NCI-H69 (cell line): ENCODE measurements at regions not wholly inside any gene's neighbourhood (a gene's known extent, or its start where the extent isn't known, plus 50 kb on each side); places are given as distances from the start of the nearest gene placed in this dataset.
A peak's percentile ranks its signal among the peaks of the same experiment; 100 is the strongest.

Experiments used
- DNase-seq: peaks from one replicate; lab custom pipeline; 2025; lab: John Stamatoyannopoulos, UW

DNA sequence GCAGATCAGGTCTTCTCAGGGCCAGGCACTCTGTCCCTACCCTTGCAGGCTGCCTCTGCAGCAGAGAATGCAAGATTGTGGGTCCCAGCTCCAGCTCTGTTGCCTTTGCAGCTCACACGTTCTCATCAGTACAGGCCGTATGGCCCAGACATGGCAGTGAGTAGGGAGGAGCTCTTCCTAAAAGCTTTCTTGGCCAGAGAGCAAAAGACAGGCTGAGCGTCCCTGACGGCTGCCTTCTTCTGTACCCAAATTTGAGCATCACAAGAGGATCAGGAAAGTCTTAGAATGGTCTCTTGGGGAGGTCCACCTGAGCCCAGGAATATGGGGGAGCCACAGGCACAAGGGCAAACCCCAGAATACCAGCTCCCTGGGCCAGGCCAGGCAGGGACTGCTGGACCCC lies 266.3 kb upstream of the ZMIZ1 start:
- peak; percentile 8 for DNase-seq

- peak; percentile 82 for DNase-seq
These were observed 265.9 kb upstream of the ZMIZ1 start for GRCh38 chr10:78802866-78803265.

GRCh38 chr10:78803710-78804109 lies 265.1 kb upstream of the ZMIZ1 start:
- DNase-seq = no peak

- no peak for DNase-seq
These were observed 264.2 kb upstream of the ZMIZ1 start for GRCh38 chr10:78804411-78805032.

DNA sequence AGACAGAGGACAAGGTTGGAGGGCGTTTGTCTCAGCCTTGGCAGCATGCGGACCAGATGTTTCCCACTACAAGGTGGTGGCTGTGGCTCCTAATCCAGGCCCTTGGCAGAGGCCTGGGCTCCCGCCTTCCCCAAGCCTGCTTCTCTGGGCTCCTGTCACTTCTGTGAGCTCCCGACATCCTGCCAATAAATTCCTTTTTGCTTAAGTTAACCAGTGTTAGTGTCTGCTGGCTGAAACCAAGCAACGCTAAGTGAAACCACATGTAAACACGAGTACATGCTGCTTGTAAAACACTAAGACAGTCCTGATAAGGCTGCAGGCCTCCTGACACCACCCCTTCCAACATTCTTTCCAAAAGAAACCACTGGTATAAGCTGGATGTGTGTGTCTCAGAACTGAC lies 263.6 kb upstream of the ZMIZ1 start:
- DNase-seq = no peak

GRCh38 chr10:78806681-78807221 lies 262.0 kb upstream of the ZMIZ1 start:
- no peak for DNase-seq

- DNase-seq = no peak
These were observed 261.1 kb upstream of the ZMIZ1 start for GRCh38 chr10:78807504-78808203.

GRCh38 chr10:78808286-78808685 lies 260.5 kb upstream of the ZMIZ1 start:
- peak; percentile 3 for DNase-seq

DNA sequence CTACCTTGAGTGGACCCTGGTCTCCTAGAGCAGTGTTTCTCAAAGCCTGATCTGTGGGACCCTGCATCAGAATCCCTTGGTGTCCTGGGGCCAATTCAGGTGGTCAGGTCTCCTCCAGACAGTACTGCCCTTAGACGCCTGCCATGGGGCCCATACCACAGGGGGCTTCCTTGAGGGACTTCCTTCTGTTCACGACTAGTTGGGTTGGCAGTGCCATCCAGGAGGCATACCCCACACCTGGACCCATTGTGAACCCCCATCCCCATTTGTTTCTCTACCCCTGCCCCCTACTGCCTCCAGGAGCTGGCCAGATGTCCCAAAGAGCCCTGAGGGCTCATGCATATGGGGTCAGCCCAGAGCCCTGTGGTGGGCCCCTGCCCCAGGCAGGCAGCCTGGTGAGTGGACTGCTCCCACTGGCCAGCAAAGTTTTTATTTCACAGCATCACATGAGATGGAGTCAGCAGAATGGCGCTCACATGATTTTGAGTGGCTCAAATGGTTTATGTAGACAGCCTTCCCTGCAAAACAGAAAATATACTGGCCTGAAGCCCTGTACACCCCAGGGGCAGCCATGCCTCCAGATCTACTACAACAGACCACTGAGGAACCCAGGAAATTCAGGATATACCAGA lies 259.9 kb upstream of the ZMIZ1 start:
- DNase-seq = no peak

GRCh38 chr10:78811174-78811573 lies 257.6 kb upstream of the ZMIZ1 start:
- DNase-seq = no peak

DNA sequence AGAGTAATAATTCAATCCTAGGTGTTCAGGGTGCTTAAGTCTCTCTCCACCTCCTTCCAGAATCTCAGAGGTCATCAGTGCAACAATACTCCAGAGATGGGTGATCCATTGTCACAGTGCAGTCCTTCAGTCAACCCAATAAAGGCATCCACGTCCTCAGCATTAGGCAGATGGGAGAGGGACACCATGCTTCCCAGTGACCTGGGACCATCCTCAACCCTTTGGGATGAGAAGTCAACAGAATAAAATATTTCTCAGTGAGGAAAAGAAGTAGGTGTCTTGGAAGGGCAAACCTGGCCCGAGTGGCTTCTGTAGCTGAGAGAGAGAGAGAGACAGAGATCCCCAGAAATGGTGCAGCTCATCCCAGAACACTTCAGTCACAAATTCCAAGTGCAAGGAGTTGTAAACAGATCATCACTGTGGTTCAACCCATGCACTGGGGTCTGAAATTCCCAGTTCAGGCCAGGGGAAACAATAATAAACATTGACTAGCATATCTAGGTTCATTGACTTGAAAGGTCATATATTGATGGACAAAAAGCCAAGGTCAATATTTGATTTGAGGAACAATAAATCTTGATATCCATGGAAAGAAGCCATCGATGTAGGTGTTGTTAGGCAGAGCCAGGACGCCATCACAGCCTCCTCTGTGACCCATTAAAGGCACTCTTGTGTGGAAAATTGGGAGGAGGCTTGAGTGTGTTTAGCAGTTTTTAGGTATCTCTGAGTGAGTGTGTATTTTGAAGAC lies 256.0 kb upstream of the ZMIZ1 start:
- no peak for DNase-seq

DNA sequence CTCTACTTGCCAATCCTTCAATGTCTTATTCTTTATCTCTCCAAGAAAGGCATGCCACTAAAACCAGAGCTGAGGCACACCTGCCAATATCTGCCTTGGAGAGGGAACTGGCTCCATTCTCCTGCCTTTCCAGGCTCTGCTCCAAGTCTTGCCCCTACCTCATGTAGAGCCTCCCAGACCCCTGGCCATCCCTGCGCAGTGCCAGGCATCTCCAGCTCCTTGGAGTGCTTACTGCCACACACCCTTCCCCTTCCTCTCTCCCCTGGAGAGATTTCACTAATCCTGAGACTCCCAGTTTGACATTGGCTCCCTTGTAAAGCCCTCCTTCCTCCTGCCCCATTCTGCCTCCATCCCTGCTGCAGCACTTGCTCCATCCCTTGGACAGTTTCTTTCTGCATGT lies 255.2 kb upstream of the ZMIZ1 start:
- no peak for DNase-seq

- no peak for DNase-seq
These were observed 254.8 kb upstream of the ZMIZ1 start for GRCh38 chr10:78813998-78814399.

- no peak for DNase-seq
These were observed 254.4 kb upstream of the ZMIZ1 start for GRCh38 chr10:78814407-78814806.

DNA sequence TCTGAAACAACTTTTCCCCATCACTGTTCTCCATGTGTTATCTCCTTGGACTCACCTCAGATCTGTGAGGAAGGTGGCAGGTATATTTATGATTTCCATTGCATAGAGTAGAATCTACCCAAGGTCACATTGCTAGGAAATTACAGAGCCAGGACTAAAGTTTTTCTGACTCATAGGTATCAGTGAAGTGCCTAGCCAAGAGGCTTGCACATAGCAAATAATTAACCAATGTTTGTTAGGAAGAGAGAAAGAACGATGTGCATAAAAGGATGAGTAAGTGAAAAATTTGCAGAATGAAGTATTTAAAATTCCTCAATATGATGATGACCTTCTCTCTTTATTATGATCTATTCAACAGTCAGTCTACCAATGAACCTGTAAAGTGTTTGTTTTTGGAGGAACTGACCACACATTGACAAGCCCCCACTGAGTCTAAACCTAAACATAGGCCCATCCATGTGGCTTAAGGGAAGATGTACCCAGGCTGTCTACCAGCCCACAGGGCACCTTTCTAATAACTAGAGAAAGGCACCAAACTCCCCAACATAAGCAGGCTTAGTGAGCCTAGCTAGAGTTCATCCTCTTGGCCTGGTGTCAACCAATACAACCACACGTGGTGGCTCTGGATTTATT lies 252.9 kb upstream of the ZMIZ1 start:
- DNase-seq = no peak

DNA sequence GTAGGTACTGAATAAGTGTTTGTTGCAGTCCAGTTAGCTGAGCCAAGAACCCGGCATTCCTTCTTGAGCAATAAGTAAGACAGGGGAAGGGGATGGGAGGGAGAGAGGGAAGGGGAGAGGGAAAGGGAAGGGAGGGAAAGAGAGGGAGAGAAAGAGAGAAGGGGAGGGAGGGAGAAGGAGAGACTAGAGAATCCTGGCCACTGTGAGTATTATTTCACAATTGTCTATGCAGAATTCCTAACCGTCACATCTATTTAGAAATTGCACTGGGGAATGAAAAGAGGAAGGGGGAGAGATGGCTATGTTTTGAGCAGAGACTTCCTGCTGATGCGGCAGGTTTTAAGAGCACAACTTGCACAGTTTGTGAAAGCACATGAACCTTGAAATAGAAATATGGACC lies 251.4 kb upstream of the ZMIZ1 start:
- DNase-seq = no peak

GRCh38 chr10:78817804-78818203 lies 251.0 kb upstream of the ZMIZ1 start:
- no peak for DNase-seq

GRCh38 chr10:78819361-78820006 lies 249.3 kb upstream of the ZMIZ1 start:
- no peak for DNase-seq

GRCh38 chr10:78820007-78820362 lies 248.8 kb upstream of the ZMIZ1 start:
- DNase-seq = no peak

- no peak for DNase-seq
These were observed 247.7 kb upstream of the ZMIZ1 start for GRCh38 chr10:78821052-78821451.
